ENCODE measurements at regions not wholly inside any gene's neighbourhood (a gene's known extent, or its start where the extent isn't known, plus 50 kb on each side); places are given as distances from the start of the nearest gene placed in this dataset.
A peak's percentile ranks its signal among the peaks of the same experiment; 100 is the strongest.

GRCh38 chr20:59428441-59429205 lies 128.2 kb downstream of the EDN3 start:
- H3K4me3 ChIP-seq, result peak overlapping the region in 1 of 4 donors; percentile 1
- DNase-seq, result no peak
- TF ChIP-seq CTCF (IDR thresholded peaks at IDR 0.05), result no peak
- TF ChIP-seq POLR2A (IDR thresholded peaks at IDR 0.05), result no peak
- no peak for TF ChIP-seq EP300 (IDR thresholded peaks at IDR 0.05; ENCODE audit: low read depth)
- TF ChIP-seq POLR2AphosphoS5 (IDR thresholded peaks at IDR 0.05), result no peak
- peaks cover 6% of the 10 kb centered on the region for H3K27me3 ChIP-seq
- intact Hi-C loops (cut with DNase I; ENCODE audit: low total_unique reads) (no loop called here), in situ Hi-C loops (cut with MboI; ENCODE audit: low pct_ligation_motif_present in 1 of 4, low pct_unique_long_range_greater_than_20kb in 1 of 4, low sequenced_read_pairs in 3 of 4) (no loop called here)
- no peaks in the 10 kb centered on the region for H3K36me3 ChIP-seq
- H3K27ac ChIP-seq, result no peak overlapping the region
- no peaks in the 10 kb centered on the region for H3K9me3 ChIP-seq
- H3K4me1 ChIP-seq, result peaks cover 0 to 7% (median 0%) of the 10 kb centered on the region in 4 donors
- WGBS, 2 donors (ENCODE audit: low coverage in 1 of 2), result 88 to 93% methylated on average over 3 to 13 of the region's 13 CpGs

- H3K4me1 ChIP-seq, result peaks cover 0 to 7% (median 0%) of the 10 kb centered on the region in 4 donors
- 63 to 73% methylated on average over 8 to 9 of the region's 9 CpGs for WGBS, 2 donors (ENCODE audit: low coverage in 1 of 2)
- TF ChIP-seq CTCF (IDR thresholded peaks at IDR 0.05) (no peak), POLR2AphosphoS5 (IDR thresholded peaks at IDR 0.05) (no peak), POLR2A (IDR thresholded peaks at IDR 0.05) (no peak), EP300 (IDR thresholded peaks at IDR 0.05; ENCODE audit: low read depth) (no peak)
- no peaks in the 10 kb centered on the region for H3K36me3 ChIP-seq
- H3K27me3 ChIP-seq, result peaks cover 6% of the 10 kb centered on the region
- H3K4me3 ChIP-seq, result peak overlapping the region in 1 of 4 donors; percentile 1
- H3K9me3 ChIP-seq, result no peaks in the 10 kb centered on the region
- no peak for DNase-seq
- no peak overlapping the region for H3K27ac ChIP-seq
- in situ Hi-C loops (cut with MboI; ENCODE audit: low pct_ligation_motif_present in 1 of 4, low pct_unique_long_range_greater_than_20kb in 1 of 4, low sequenced_read_pairs in 3 of 4) (no loop called here), intact Hi-C loops (cut with DNase I; ENCODE audit: low total_unique reads) (no loop called here)
Observed at GRCh38 chr20:59429396-59429795, 129.0 kb downstream of the EDN3 start.

GRCh38 chr20:59431014-59431413 lies 130.6 kb downstream of the EDN3 start:
- H3K27me3 ChIP-seq, result peaks cover 6% of the 10 kb centered on the region
- H3K9me3 ChIP-seq, result no peaks in the 10 kb centered on the region
- TF ChIP-seq POLR2AphosphoS5 (IDR thresholded peaks at IDR 0.05) (no peak), EP300 (IDR thresholded peaks at IDR 0.05; ENCODE audit: low read depth) (no peak), POLR2A (IDR thresholded peaks at IDR 0.05) (no peak), CTCF (IDR thresholded peaks at IDR 0.05) (no peak)
- H3K4me3 ChIP-seq, result no peak overlapping the region
- H3K27ac ChIP-seq, result no peak overlapping the region
- DNase-seq, result no peak
- peaks cover 0 to 7% (median 0%) of the 10 kb centered on the region in 4 donors for H3K4me1 ChIP-seq
- H3K36me3 ChIP-seq, result no peaks in the 10 kb centered on the region
- 46 to 50% methylated on average over 2 of the region's 2 CpGs for WGBS, 2 donors (ENCODE audit: low coverage in 1 of 2)
- intact Hi-C loops (cut with DNase I; ENCODE audit: low total_unique reads), result no loop called here
- in situ Hi-C loops (cut with MboI; ENCODE audit: low pct_ligation_motif_present in 1 of 4, low pct_unique_long_range_greater_than_20kb in 1 of 4, low sequenced_read_pairs in 3 of 4), result no loop called here

- 64 to 76% methylated on average over 2 of the region's 2 CpGs for WGBS, 2 donors (ENCODE audit: low coverage in 1 of 2)
- in situ Hi-C loops (cut with MboI; ENCODE audit: low pct_ligation_motif_present in 1 of 4, low pct_unique_long_range_greater_than_20kb in 1 of 4, low sequenced_read_pairs in 3 of 4) (no loop called here), intact Hi-C loops (cut with DNase I; ENCODE audit: low total_unique reads) (no loop called here)
- Histone ChIP-seq H3K27ac (no peak overlapping the region), H3K4me3 (no peak overlapping the region), H3K36me3 (no peaks in the 10 kb centered on the region), H3K27me3 (peaks cover 6% of the 10 kb centered on the region), H3K4me1 (no peaks in the 10 kb centered on the region), H3K9me3 (no peaks in the 10 kb centered on the region)
- DNase-seq, result no peak
- TF ChIP-seq POLR2AphosphoS5 (IDR thresholded peaks at IDR 0.05) (no peak), POLR2A (IDR thresholded peaks at IDR 0.05) (no peak), EP300 (IDR thresholded peaks at IDR 0.05; ENCODE audit: low read depth) (no peak), CTCF (IDR thresholded peaks at IDR 0.05) (no peak)
Observed at GRCh38 chr20:59434960-59435359, 134.5 kb downstream of the EDN3 start.

Data from transverse colon (tissue), 4 donors.